HUES48 (cell line): ENCODE measurements at regions not wholly inside any gene's neighbourhood (a gene's known extent, or its start where the extent isn't known, plus 50 kb on each side); places are given as distances from the start of the nearest gene placed in this dataset.

ENCODE experiments used
- H3K27ac ChIP-seq: one replicate; pipeline ENCODE4 v1.7.0; 2013; ENCODE audit warnings: low read depth, low read length, inconsistent platforms
- H3K27me3 ChIP-seq: 2 replicates; pipeline ENCODE4 v1.6.1; 2013; ENCODE audit warnings: mild to moderate bottlenecking, low read length; ENCODE audit not compliant: control insufficient read depth, insufficient read depth
- H3K36me3 ChIP-seq: 2 replicates; pipeline ENCODE4 v1.6.1; 2013; ENCODE audit warnings: low read length; ENCODE audit not compliant: control insufficient read depth, insufficient read depth
- H3K4me1 ChIP-seq: 2 replicates; pipeline ENCODE4 v1.6.1; 2013; ENCODE audit warnings: mild to moderate bottlenecking, low read length; ENCODE audit not compliant: control insufficient read depth, insufficient read depth
- H3K4me3 ChIP-seq: 2 replicates; pipeline ENCODE4 v1.5.1; 2013; ENCODE audit warnings: mild to moderate bottlenecking, low read depth, low read length
- H3K9ac ChIP-seq: 2 replicates; pipeline ENCODE4 v1.6.1; 2013; ENCODE audit warnings: mild to moderate bottlenecking, low read depth, low read length, moderate library complexity
- H3K9me3 ChIP-seq: 2 replicates; pipeline ENCODE4 v1.6.1; 2013; ENCODE audit warnings: low read length; ENCODE audit not compliant: control insufficient read depth, insufficient read depth

DNA sequence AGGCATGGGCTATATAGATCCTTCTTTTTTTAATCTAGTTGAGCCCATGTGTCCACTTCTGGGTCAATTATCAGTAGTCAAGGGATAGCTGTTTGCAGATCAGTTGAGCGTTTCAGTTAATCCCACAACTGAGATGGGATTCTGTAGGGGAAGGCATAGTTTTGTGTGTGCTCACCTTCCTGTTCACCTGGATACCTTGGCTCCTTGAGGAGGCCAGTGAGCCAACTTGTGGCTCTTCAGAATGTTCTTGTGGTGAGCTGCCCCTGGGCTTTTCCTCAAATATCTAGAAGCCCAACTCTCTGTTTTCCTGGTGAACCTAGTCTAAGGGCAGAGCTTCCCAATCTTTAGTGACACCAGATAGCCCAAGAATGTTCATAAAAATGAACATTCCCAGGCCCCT lies 302.9 kb upstream of the TBX3 start:
- Histone ChIP-seq H3K27me3 (no peaks in the 10 kb centered on the region), H3K27ac (no peak overlapping the region), H3K9me3 (no peaks in the 10 kb centered on the region), H3K4me3 (no peak overlapping the region), H3K9ac (no peak overlapping the region), H3K4me1 (no peaks in the 10 kb centered on the region), H3K36me3 (no peaks in the 10 kb centered on the region)

DNA sequence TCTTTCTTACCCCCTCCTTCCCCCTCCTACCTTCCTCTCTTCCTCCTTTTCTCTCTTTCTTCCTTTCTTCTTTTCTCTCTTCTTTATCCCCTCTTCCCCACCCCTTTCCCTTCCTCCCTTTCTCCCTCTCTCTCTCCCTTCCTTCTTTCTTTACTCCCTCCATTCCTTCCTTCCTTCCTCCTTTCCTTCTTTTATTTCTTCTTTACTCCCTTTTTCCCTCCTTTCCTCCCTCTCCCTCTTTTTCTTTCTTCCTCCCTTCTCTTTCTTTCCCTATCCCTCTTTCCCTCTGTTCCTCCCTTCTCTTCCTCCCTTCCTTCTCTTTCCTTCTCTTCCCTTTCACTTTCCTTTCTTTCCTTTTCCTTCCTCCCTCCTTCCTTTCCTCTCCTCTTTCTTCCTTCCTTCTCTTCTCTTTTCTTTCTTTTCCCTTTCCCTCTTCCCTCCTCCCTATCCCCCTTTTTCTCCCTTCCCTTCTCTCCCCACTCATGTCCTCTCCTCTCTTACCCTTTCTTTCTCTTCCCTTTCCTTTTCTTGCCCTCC lies 302.3 kb upstream of the TBX3 start:
- Histone ChIP-seq H3K27ac (no peak overlapping the region), H3K27me3 (no peaks in the 10 kb centered on the region), H3K4me3 (no peak overlapping the region), H3K9me3 (no peaks in the 10 kb centered on the region), H3K9ac (no peak overlapping the region), H3K36me3 (no peaks in the 10 kb centered on the region), H3K4me1 (no peaks in the 10 kb centered on the region)

DNA sequence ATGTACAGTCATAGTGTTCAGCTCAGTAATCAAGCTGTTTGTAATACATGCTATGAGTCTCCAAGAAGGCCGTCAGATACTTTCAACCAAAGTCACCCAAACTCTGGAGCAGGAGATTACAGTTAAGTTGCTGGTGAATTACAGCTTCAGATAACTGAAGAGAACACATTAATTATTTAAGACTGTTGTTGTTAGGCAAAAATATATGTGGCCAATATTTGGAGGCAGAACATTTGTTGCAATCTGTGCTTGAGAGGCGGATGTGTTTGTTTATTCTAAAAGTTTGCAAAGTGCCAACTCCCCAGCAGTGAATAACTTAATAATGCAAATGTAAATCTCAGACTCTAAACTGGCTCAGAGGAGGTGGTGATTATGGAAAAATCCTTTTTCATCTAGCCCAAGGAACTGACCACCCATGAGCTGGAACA lies 300.7 kb upstream of the TBX3 start:
- H3K4me1 ChIP-seq = no peaks in the 10 kb centered on the region
- no peaks in the 10 kb centered on the region for H3K36me3 ChIP-seq
- no peak overlapping the region for H3K9ac ChIP-seq
- H3K27ac ChIP-seq = no peak overlapping the region
- no peaks in the 10 kb centered on the region for H3K27me3 ChIP-seq
- H3K4me3 ChIP-seq = no peak overlapping the region
- no peaks in the 10 kb centered on the region for H3K9me3 ChIP-seq

DNA sequence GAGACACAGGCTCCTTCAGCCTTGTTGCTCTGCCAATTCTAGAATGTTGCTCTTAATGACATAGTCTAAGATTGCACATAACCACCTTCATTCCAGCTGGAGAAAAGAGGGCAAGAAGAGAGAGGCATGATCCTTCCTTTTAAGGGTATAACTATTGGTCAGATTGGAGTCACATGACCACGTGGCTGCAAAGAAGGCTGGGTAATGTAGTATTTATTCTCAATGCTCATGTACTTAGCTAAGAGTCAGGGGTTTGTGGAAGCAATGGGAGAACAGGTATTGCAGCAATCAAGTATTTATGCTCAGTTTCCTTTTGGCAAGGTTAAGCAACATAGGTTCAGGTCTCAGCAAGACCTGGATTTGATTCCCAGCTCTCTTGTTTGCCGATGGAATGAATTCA lies 298.8 kb upstream of the TBX3 start:
- Histone ChIP-seq H3K27ac (no peak overlapping the region), H3K9me3 (no peaks in the 10 kb centered on the region), H3K36me3 (no peaks in the 10 kb centered on the region), H3K4me3 (no peak overlapping the region), H3K4me1 (no peaks in the 10 kb centered on the region), H3K27me3 (no peaks in the 10 kb centered on the region), H3K9ac (no peak overlapping the region)

DNA sequence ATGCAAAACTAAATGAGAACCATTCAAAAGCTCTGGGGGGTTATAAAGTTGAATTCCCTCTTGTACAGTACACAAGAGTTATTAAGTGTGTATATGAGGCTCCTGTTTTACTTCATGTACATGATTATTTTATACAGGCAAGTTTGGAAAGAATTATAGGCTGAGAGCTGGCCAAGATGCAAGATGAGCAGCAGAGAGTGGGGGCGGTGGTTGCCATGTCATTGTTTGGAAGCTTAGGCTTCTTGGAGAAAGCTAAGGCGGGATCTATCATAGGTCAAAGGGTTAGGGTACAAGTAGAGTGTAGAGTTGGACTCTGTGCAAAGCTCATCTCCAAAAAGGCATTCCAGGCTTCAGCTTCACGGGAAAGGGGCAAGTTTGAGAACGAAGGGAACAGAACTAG lies 297.1 kb upstream of the TBX3 start:
- H3K27ac ChIP-seq = no peak overlapping the region
- H3K9me3 ChIP-seq = no peaks in the 10 kb centered on the region
- no peaks in the 10 kb centered on the region for H3K4me1 ChIP-seq
- H3K9ac ChIP-seq = no peak overlapping the region
- no peaks in the 10 kb centered on the region for H3K27me3 ChIP-seq
- H3K4me3 ChIP-seq = no peak overlapping the region
- H3K36me3 ChIP-seq = no peaks in the 10 kb centered on the region

DNA sequence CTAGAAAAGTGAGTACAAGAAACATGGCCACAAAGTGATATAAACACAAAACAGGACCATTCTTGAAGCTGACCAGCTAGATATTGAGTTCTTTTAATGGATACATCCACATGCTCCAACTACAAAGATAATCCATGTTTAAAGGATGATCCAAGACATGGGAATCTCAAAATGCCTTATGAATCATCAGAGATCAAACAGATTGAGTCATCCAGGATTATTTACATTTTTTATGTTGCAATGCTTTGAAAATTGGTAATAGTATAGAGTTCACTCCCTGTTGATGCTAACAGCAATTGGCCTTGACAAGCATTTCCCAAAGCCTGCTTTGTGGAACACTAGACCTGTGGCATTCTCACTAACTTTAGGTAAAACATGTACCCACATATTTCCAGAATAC lies 293.0 kb upstream of the TBX3 start:
- Histone ChIP-seq H3K4me3 (no peak overlapping the region), H3K9ac (no peak overlapping the region), H3K27me3 (no peaks in the 10 kb centered on the region), H3K9me3 (no peaks in the 10 kb centered on the region), H3K4me1 (no peaks in the 10 kb centered on the region), H3K27ac (no peak overlapping the region), H3K36me3 (no peaks in the 10 kb centered on the region)

DNA sequence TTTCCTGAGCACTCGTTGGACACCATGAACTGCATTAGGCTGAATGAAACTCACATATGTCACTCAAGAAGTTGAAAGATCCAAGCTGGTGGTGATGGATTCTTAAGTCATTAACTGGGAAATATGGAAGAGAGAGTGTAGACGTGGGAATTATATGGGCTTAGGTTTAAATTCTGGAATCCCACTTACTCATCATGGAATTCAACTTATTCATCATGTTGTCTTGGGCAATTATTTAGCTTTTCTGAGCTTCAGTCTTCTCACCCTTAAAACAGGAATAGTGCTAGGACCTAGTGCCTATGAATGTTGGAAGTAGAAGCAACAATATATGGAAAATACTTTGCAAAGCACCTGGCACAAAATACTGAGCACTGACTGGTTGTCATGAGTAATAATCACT lies 292.4 kb upstream of the TBX3 start:
- no peaks in the 10 kb centered on the region for H3K9me3 ChIP-seq
- no peak overlapping the region for H3K9ac ChIP-seq
- H3K4me3 ChIP-seq = no peak overlapping the region
- no peaks in the 10 kb centered on the region for H3K36me3 ChIP-seq
- H3K27ac ChIP-seq = no peak overlapping the region
- no peaks in the 10 kb centered on the region for H3K27me3 ChIP-seq
- no peaks in the 10 kb centered on the region for H3K4me1 ChIP-seq

DNA sequence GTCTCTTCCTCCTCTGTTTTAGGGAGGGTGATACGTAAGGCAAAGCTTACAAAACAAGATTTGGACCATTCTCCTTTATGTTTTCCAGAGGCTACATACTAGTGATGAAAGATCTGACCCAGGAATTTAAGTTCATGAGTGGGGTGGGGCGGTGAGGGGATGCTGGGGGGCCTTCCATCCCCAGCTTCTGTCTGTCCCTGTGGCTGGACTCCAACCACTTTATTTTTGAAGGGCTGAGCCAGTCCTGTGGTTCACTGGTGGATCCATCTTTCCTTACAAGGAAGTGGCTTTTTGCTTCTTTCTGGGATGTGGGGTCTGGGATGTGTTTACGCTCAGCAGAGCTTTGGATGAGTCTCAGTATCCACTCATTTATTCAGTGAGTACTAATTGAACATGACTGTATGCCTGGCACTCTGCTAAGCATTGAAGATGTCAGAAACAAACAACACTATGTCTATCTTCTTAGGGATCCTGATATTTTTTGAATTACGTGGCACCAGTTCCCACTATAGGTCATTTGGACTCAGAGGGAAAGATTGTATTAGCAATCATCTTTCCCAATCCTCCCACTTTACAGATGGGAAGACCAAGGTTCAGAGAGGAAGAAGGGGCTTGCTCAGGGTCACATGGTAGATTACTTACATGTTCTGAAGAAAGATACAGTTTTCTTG lies 291.8 kb upstream of the TBX3 start:
- H3K27me3 ChIP-seq = no peaks in the 10 kb centered on the region
- no peaks in the 10 kb centered on the region for H3K36me3 ChIP-seq
- H3K9ac ChIP-seq = no peak overlapping the region
- no peaks in the 10 kb centered on the region for H3K4me1 ChIP-seq
- no peaks in the 10 kb centered on the region for H3K9me3 ChIP-seq
- no peak overlapping the region for H3K27ac ChIP-seq
- H3K4me3 ChIP-seq = no peak overlapping the region

DNA sequence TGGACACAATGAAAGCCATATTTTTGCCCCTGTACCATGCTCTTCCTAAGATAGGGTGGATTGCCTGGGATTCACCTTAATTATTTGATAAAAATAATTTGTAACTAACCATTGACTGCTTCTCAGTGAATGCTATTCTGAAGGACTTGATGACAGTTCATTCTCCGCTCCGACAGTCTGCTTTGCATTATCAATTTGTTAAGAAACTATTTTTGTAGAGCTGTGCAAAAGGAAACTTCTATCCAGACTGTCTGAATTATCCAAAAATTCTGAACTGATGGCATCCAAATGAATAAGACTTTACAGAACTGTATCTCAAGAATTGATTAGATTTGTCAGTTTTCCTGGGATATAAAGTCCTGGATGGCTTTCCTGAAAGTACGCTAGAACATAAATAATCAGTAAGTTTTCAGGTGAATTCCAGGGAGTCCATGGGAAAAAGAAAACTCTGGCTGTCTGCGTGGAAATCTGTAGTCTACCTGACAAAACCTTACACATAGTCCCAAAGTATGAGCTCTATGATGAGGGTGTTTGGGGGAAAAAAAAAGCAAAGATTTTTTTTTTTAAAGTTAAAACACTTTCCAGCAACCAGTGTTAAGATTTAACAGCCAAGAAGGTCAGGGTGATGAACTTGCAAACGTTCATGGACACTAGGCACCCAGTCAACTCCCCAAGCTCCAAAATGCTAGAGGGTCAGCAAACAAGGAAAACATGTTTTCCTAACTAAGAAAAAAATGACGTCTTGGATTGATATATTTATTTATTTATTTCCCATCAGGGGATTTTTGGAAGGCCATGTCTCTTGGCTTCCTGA lies 291.1 kb upstream of the TBX3 start:
- Histone ChIP-seq H3K4me1 (no peaks in the 10 kb centered on the region), H3K27me3 (no peaks in the 10 kb centered on the region), H3K27ac (no peak overlapping the region), H3K9me3 (no peaks in the 10 kb centered on the region), H3K36me3 (no peaks in the 10 kb centered on the region), H3K9ac (no peak overlapping the region), H3K4me3 (no peak overlapping the region)

DNA sequence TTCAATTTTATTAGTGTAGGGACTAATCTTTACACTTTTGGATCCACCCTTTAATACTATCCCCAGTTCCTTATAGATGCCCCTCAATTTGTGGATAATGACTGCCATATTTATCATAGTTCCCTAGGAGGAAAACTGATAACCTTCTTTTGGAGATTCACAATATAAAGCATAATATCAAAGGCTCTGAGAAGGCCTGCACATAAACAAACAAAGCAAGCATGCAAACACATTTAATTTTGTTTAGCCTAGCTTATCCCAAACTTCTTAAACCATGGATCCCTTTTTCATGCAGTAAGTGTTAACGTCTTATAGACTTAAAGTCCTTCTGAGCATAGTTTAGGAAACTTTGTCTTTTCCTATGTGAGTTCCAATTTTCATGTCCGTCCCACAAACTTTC lies 290.4 kb upstream of the TBX3 start:
- no peaks in the 10 kb centered on the region for H3K36me3 ChIP-seq
- no peak overlapping the region for H3K27ac ChIP-seq
- no peak overlapping the region for H3K9ac ChIP-seq
- no peaks in the 10 kb centered on the region for H3K9me3 ChIP-seq
- no peaks in the 10 kb centered on the region for H3K4me1 ChIP-seq
- H3K27me3 ChIP-seq = no peaks in the 10 kb centered on the region
- H3K4me3 ChIP-seq = no peak overlapping the region

DNA sequence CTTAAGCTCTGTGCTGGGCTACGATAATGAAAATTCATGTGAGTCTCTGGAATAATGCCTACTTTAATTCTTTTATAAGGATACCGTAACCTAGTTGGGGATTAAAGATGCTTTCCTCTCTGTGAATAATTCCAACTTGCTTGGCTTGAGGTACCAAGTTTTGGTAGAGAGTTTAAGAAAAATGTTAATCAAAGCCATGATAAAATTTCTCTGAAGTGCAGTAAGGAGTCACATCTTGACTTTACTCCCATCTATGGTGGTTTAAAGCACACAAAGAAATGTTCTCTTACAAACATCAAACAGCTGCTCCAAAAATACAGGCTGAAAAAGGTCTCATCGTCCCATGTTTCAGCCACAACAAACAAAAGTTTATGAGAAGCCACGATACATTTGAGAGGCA lies 284.8 kb upstream of the TBX3 start:
- no peak overlapping the region for H3K4me3 ChIP-seq
- no peak overlapping the region for H3K9ac ChIP-seq
- no peaks in the 10 kb centered on the region for H3K27me3 ChIP-seq
- H3K4me1 ChIP-seq = no peaks in the 10 kb centered on the region
- H3K36me3 ChIP-seq = no peaks in the 10 kb centered on the region
- no peak overlapping the region for H3K27ac ChIP-seq
- no peaks in the 10 kb centered on the region for H3K9me3 ChIP-seq
